Common myeloid progenitor, CD34-positive (primary cell): ENCODE measurements at regions not wholly inside any gene's neighbourhood (a gene's known extent, or its start where the extent isn't known, plus 50 kb on each side); places are given as distances from the start of the nearest gene placed in this dataset.

Source experiments
- CTCF ChIA-PET: fragments of 350-600 bp; sonication (Branson Sonifier 250); formaldehyde crosslinking; loops from one replicate; lab custom pipeline; 2021; ENCODE audit warnings: antibody characterized with exemption; lab: Charles Lee
- POLR2A ChIA-PET: fragments of 350-600 bp; sonication (Branson Sonifier 250); formaldehyde crosslinking; loops from one replicate; lab custom pipeline; 2021; ENCODE audit warnings: antibody characterized with exemption; lab: Charles Lee
- DNase-seq, 3 donors: peaks; one replicate each; pipeline versions ENCODE4 v3.0.0 to v3.0.0-alpha.2; 2013
- H3K27ac ChIP-seq, 2 experiments: 1 replicate in 1 of 2; 2 replicates in 1 of 2; pipeline ENCODE4 v1.7.0; 2013; ENCODE audit warnings: inconsistent platforms in 2 of 2, low read length in 2 of 2, mild to moderate bottlenecking in 2 of 2, low read depth in 1 of 2, moderate library complexity in 1 of 2; ENCODE audit not compliant: severe bottlenecking in 2 of 2, insufficient read depth in 1 of 2, poor library complexity in 1 of 2
- H3K27me3 ChIP-seq, 5 experiments: replicated peaks in 2 of 5; 1 replicate in 3 of 5; 2 replicates in 2 of 5; pipeline versions ENCODE4 v1.6.1 to v1.7.0; 2013; ENCODE audit warnings: low read length in 4 of 5, mild to moderate bottlenecking in 2 of 5, moderate library complexity in 2 of 5, inconsistent platforms in 1 of 5; ENCODE audit not compliant: insufficient read depth in 5 of 5, control insufficient read depth in 4 of 5
- H3K36me3 ChIP-seq, 4 experiments: 1 replicate in 2 of 4; 2 replicates in 2 of 4; pipeline versions ENCODE4 v1.6.1 to v1.7.0; 2013; ENCODE audit warnings: low read length in 3 of 4, control low read depth in 1 of 4, mild to moderate bottlenecking in 1 of 4; ENCODE audit not compliant: control insufficient read depth in 4 of 4, insufficient read depth in 4 of 4
- H3K4me1 ChIP-seq, 4 experiments: 1 replicate in 3 of 4; 2 replicates in 1 of 4; pipeline versions ENCODE4 v1.6.1 to v1.7.1; 2013; ENCODE audit warnings: low read length in 3 of 4, mild to moderate bottlenecking in 3 of 4, control low read depth in 1 of 4, inconsistent platforms in 1 of 4, moderate library complexity in 1 of 4; ENCODE audit not compliant: control insufficient read depth in 4 of 4, insufficient read depth in 4 of 4; ENCODE audit errors: control extremely low read depth in 1 of 4
- H3K4me3 ChIP-seq, 7 experiments: 1 replicate in 4 of 7; 2 replicates in 3 of 7; pipeline versions ENCODE4 v1.5.1 to v1.7.0; 2013; ENCODE audit warnings: mild to moderate bottlenecking in 7 of 7, low read length in 6 of 7, moderate library complexity in 6 of 7, inconsistent platforms in 2 of 7, low read depth in 2 of 7, control low read depth in 1 of 7; ENCODE audit not compliant: insufficient read depth in 4 of 7, control insufficient read depth in 1 of 7; ENCODE audit errors: extremely low read depth in 1 of 7
- H3K9me3 ChIP-seq, 5 experiments: 1 replicate in 4 of 5; 2 replicates in 1 of 5; pipeline versions ENCODE4 v1.6.1 to v1.7.1; 2013; ENCODE audit warnings: low read length in 4 of 5, mild to moderate bottlenecking in 2 of 5, inconsistent platforms in 1 of 5, low read depth in 1 of 5, moderate library complexity in 1 of 5; ENCODE audit not compliant: control insufficient read depth in 4 of 5, insufficient read depth in 2 of 5; ENCODE audit errors: control extremely low read depth in 1 of 5
- WGBS: methylation state at CpG from one replicate; pipeline ENCODE4 v1.1.5; 2013; ENCODE audit not compliant: insufficient coverage; 5-methylcytosine and 5-hydroxymethylcytosine counted together

- DNase-seq, result no peak
- peaks cover 0 to 2% (median 0%) of the 10 kb centered on the region in 5 experiments for H3K27me3 ChIP-seq
- CTCF ChIA-PET, result no interaction called here
- no peaks in the 10 kb centered on the region for H3K36me3 ChIP-seq
- H3K4me1 ChIP-seq, result no peaks in the 10 kb centered on the region
- POLR2A ChIA-PET, result no interaction called here
- no peak overlapping the region for H3K4me3 ChIP-seq
- H3K9me3 ChIP-seq, result no peaks in the 10 kb centered on the region
- WGBS, result 90% methylated on average over 4 of the region's 4 CpGs
- no peak overlapping the region for H3K27ac ChIP-seq
Observed at GRCh38 chr13:54975676-54976075, 1947.1 kb downstream of the OLFM4 start.

- ChIA-PET POLR2A (no interaction called here), CTCF (no interaction called here)
- DNase-seq, result no peak
- Histone ChIP-seq H3K9me3 (no peaks in the 10 kb centered on the region), H3K4me3 (no peak overlapping the region), H3K36me3 (no peaks in the 10 kb centered on the region), H3K27ac (no peak overlapping the region), H3K27me3 (peaks cover 0 to 2% (median 0%) of the 10 kb centered on the region in 5 experiments), H3K4me1 (no peaks in the 10 kb centered on the region)
- 0% methylated on average over 1 of the region's 3 CpGs for WGBS
Observed at GRCh38 chr13:54980651-54981050, 1952.0 kb downstream of the OLFM4 start.

GRCh38 chr13:54989418-54989817 lies 1960.8 kb downstream of the OLFM4 start:
- ChIA-PET POLR2A (no interaction called here), CTCF (no interaction called here)
- 84% methylated on average over 2 of the region's 4 CpGs for WGBS

GRCh38 chr13:54999399-54999907 lies 1970.8 kb downstream of the OLFM4 start:
- Histone ChIP-seq H3K27ac (no peak overlapping the region), H3K4me3 (no peak overlapping the region), H3K27me3 (peaks cover 0 to 2% (median 0%) of the 10 kb centered on the region in 5 experiments), H3K4me1 (no peaks in the 10 kb centered on the region), H3K9me3 (no peaks in the 10 kb centered on the region), H3K36me3 (no peaks in the 10 kb centered on the region)
- DNase-seq, result no peak
- ChIA-PET CTCF (no interaction called here), POLR2A (no interaction called here)
- WGBS, result 96% methylated on average over 2 of the region's 2 CpGs

More at GRCh38 chr13:54989418-54989817, 1960.8 kb downstream of the OLFM4 start:
- no peak for DNase-seq
- no peaks in the 10 kb centered on the region for H3K36me3 ChIP-seq
- H3K27me3 ChIP-seq, result no peaks in the 10 kb centered on the region
- H3K27ac ChIP-seq, result no peak overlapping the region
- no peak overlapping the region for H3K4me3 ChIP-seq
- no peaks in the 10 kb centered on the region for H3K9me3 ChIP-seq
- no peaks in the 10 kb centered on the region for H3K4me1 ChIP-seq

GRCh38 chr13:55000043-55000442 lies 1971.4 kb downstream of the OLFM4 start:
- Histone ChIP-seq H3K4me1 (no peaks in the 10 kb centered on the region), H3K27me3 (peaks cover 0 to 2% (median 0%) of the 10 kb centered on the region in 5 experiments), H3K36me3 (no peaks in the 10 kb centered on the region), H3K4me3 (no peak overlapping the region), H3K27ac (no peak overlapping the region), H3K9me3 (no peaks in the 10 kb centered on the region)
- POLR2A ChIA-PET, result no interaction called here
- WGBS, result 95% methylated on average over 2 of the region's 3 CpGs
- no peak for DNase-seq
- CTCF ChIA-PET, result no interaction called here

GRCh38 chr13:55000844-55001243 lies 1972.2 kb downstream of the OLFM4 start:
- Histone ChIP-seq H3K9me3 (no peaks in the 10 kb centered on the region), H3K27me3 (peaks cover 0 to 2% (median 0%) of the 10 kb centered on the region in 5 experiments), H3K27ac (no peak overlapping the region), H3K4me1 (no peaks in the 10 kb centered on the region), H3K36me3 (no peaks in the 10 kb centered on the region), H3K4me3 (no peak overlapping the region)
- DNase-seq, result no peak
- 94% methylated on average over 3 of the region's 5 CpGs for WGBS
- ChIA-PET CTCF (no interaction called here), POLR2A (no interaction called here)

- Histone ChIP-seq H3K9me3 (no peaks in the 10 kb centered on the region), H3K4me1 (no peaks in the 10 kb centered on the region), H3K27ac (no peak overlapping the region), H3K36me3 (no peaks in the 10 kb centered on the region), H3K4me3 (no peak overlapping the region), H3K27me3 (peaks cover 0 to 2% (median 0%) of the 10 kb centered on the region in 5 experiments)
- WGBS, result no CpG with 5 or more reads among the region's 2 CpGs
- CTCF ChIA-PET, result no interaction called here
- POLR2A ChIA-PET, result no interaction called here
- no peak for DNase-seq
Observed at GRCh38 chr13:55001881-55002280, 1973.3 kb downstream of the OLFM4 start.
